HCT116 (cell line): ENCODE measurements at regions not wholly inside any gene's neighbourhood (a gene's known extent, or its start where the extent isn't known, plus 50 kb on each side); places are given as distances from the start of the nearest gene placed in this dataset.

ENCODE experiments used
- ATAC-seq: fragments of 200-7000 bp; cut with Tn5 transposase; 2 replicates; pipeline ENCODE4 v1.9.1; 2020; ENCODE audit warnings: mild to moderate bottlenecking, moderate library complexity
- BruUV-seq: library from RNA; stranded (reverse); fragments of 400-500 nt; replicated peaks from 2 replicates; lab custom pipeline; 2021; lab: Mats Ljungman, UMichigan
- CTCF ChIA-PET: fragments of 300-600 bp; sonication (Branson Sonifier 250); formaldehyde crosslinking; loops from one replicate; lab custom pipeline; 2021; ENCODE audit warnings: antibody characterized with exemption; lab: Charles Lee
- POLR2A ChIA-PET: fragments of 300-600, 350-600 bp; sonication (Branson Sonifier 250); formaldehyde crosslinking; loops from one replicate; lab custom pipeline; 2021; ENCODE audit warnings: antibody characterized with exemption; lab: Charles Lee
- RAD21 ChIA-PET, 2 experiments: fragments of 300-600 bp; sonication (Branson Sonifier 250); formaldehyde crosslinking; loops; one replicate each; lab custom pipeline; 2023; ENCODE audit warnings: low total read pairs in 2 of 2; ENCODE audit not compliant: uncharacterized antibody in 2 of 2, unreplicated experiment in 2 of 2, low non-redundant PET in 1 of 2; lab: Charles Lee
- DNase-seq: peaks from one replicate; pipeline ENCODE4 v3.0.0-alpha.2; 2010; ENCODE audit warnings: low read depth, low spot score
- H2AFZ ChIP-seq: fragments of 200-600 bp; shearing (Covaris generic), sonication (generic); 2 replicates; pipeline ENCODE4 v1.6.1; 2017; ENCODE audit warnings: low read depth, mixed run types, mixed read lengths, antibody characterized with exemption, low read length; ENCODE audit not compliant: poor library complexity, severe bottlenecking
- H3K27ac ChIP-seq: 2 replicates; pipeline ENCODE4 v1.5.1; 2012; ENCODE audit warnings: low read depth, low read length
- H3K27me3 ChIP-seq: fragments of 200-600 bp; sonication (generic); 2 replicates; pipeline ENCODE4 v1.6.1; 2016; ENCODE audit warnings: mixed run types, low read length, mixed read lengths; ENCODE audit not compliant: insufficient read depth
- H3K36me3 ChIP-seq, 2 experiments: fragments of 200-500 bp in 1 of 2; fragments of 200-600 bp in 1 of 2; sonication (Bioruptor generic) in 1 of 2; sonication (generic) in 1 of 2; 2 replicates each; pipeline versions ENCODE4 v1.5.1 to v1.6.1; 2014 to 2016; ENCODE audit warnings: low read length in 2 of 2, inconsistent platforms in 1 of 2, mixed read lengths in 1 of 2, mixed run types in 1 of 2; ENCODE audit not compliant: insufficient read depth in 2 of 2, control insufficient read depth in 1 of 2
- H3K4me1 ChIP-seq, 2 experiments: fragments of 200-600 bp in 1 of 2; sonication (generic) in 1 of 2; 2 replicates each; pipeline versions ENCODE4 v1.5.1 to v1.6.1; 2012 to 2017; ENCODE audit warnings: low read length in 2 of 2, inconsistent platforms in 1 of 2, mild to moderate bottlenecking in 1 of 2, mixed read lengths in 1 of 2, mixed run types in 1 of 2, moderate library complexity in 1 of 2; ENCODE audit not compliant: insufficient read depth in 2 of 2, control insufficient read depth in 1 of 2
- H3K4me2 ChIP-seq: fragments of 200-600 bp; sonication (generic); 2 replicates; pipeline ENCODE4 v1.6.1; 2017; ENCODE audit warnings: mixed run types, low read length, mixed read lengths
- H3K4me3 ChIP-seq, 2 experiments: fragments of 200-600 bp in 1 of 2; sonication (generic) in 1 of 2; replicated peaks in 1 of 2; 2 replicates each; pipeline ENCODE4 v1.5.1; 2011 to 2016; ENCODE audit warnings: low read length in 2 of 2, control low read depth in 1 of 2, low read depth in 1 of 2, mild to moderate bottlenecking in 1 of 2, mixed read lengths in 1 of 2, mixed run types in 1 of 2
- H3K79me2 ChIP-seq: fragments of 200-600 bp; sonication (generic); 2 replicates; pipeline ENCODE4 v1.6.1; 2017; ENCODE audit warnings: mild to moderate bottlenecking, mixed run types, low read length, moderate library complexity, mixed read lengths; ENCODE audit not compliant: insufficient read depth
- H3K9ac ChIP-seq: fragments of 200-600 bp; sonication (generic); 2 replicates; pipeline ENCODE4 v1.6.1; 2016; ENCODE audit warnings: low read length, mixed read lengths
- H3K9me2 ChIP-seq: fragments of 200-600 bp; sonication (generic), shearing (Covaris generic); 2 replicates; pipeline ENCODE4 v1.6.1; 2017; ENCODE audit warnings: mixed run types, mild to moderate bottlenecking, moderate library complexity; ENCODE audit not compliant: insufficient read depth
- H3K9me3 ChIP-seq, 2 experiments: fragments of 200-500 bp in 1 of 2; fragments of 200-600 bp in 1 of 2; sonication (Bioruptor generic) in 1 of 2; sonication (generic) in 1 of 2; 2 replicates each; pipeline ENCODE4 v1.6.1; 2014 to 2017; ENCODE audit warnings: low read length in 2 of 2, mixed read lengths in 2 of 2, inconsistent platforms in 1 of 2, low read depth in 1 of 2, mild to moderate bottlenecking in 1 of 2, mixed run types in 1 of 2, moderate library complexity in 1 of 2; ENCODE audit not compliant: control insufficient read depth in 1 of 2, insufficient read depth in 1 of 2
- H4K20me1 ChIP-seq: fragments of 200-600 bp; sonication (generic), shearing (Covaris generic); 2 replicates; pipeline ENCODE4 v1.6.1; 2017; ENCODE audit warnings: mixed run types, mild to moderate bottlenecking, moderate library complexity; ENCODE audit not compliant: insufficient read depth
- CBX3 ChIP-seq: IDR thresholded peaks from 2 replicates; pipeline ENCODE4 v1.6.1; 2012; ENCODE audit warnings: low read depth
- EGR1 ChIP-seq: IDR thresholded peaks from 2 replicates; pipeline ENCODE4 v1.6.1; 2012; ENCODE audit warnings: low read depth
- ELF1 ChIP-seq: IDR thresholded peaks from 2 replicates; pipeline ENCODE4 v1.6.1; 2012; ENCODE audit warnings: low read depth, borderline replicate concordance
- EZH2 ChIP-seq: fragments of 200-600 bp; sonication (generic); IDR thresholded peaks from 2 replicates; pipeline ENCODE4 v1.6.1; 2017; ENCODE audit warnings: antibody characterized with exemption, mixed run types
- EZH2phosphoT487 ChIP-seq: fragments of 200-600 bp; IDR thresholded peaks from 2 replicates; pipeline ENCODE4 v1.6.1; 2018; ENCODE audit warnings: antibody characterized with exemption, borderline replicate concordance
- FOSL1 ChIP-seq: IDR thresholded peaks from 2 replicates; pipeline ENCODE4 v1.6.1; 2012; ENCODE audit warnings: low read depth
- POLR2A ChIP-seq: IDR thresholded peaks from 2 replicates; pipeline ENCODE4 v1.7.0; 2011; ENCODE audit warnings: borderline replicate concordance; ENCODE audit not compliant: insufficient read depth, insufficient read length; ENCODE audit errors: extremely low read depth
- RAD21 ChIP-seq: IDR thresholded peaks from 2 replicates; pipeline ENCODE4 v1.6.1; 2012; ENCODE audit warnings: low read depth, mild to moderate bottlenecking
- SP1 ChIP-seq: IDR thresholded peaks from 2 replicates; pipeline ENCODE4 v1.6.1; 2012; ENCODE audit warnings: low read depth
- SRF ChIP-seq: IDR thresholded peaks from 2 replicates; pipeline ENCODE4 v1.6.1; 2012; ENCODE audit warnings: low read depth
- TCF7L2 ChIP-seq: IDR thresholded peaks from 2 replicates; pipeline ENCODE4 v1.7.0; 2011; ENCODE audit warnings: borderline replicate concordance, inconsistent platforms; ENCODE audit not compliant: insufficient read depth, insufficient read length; ENCODE audit errors: extremely low read depth
- YY1 ChIP-seq: IDR thresholded peaks from 2 replicates; pipeline ENCODE4 v1.6.1; 2011; ENCODE audit warnings: low read length, low read depth, moderate library complexity, mild to moderate bottlenecking; ENCODE audit not compliant: insufficient replicate concordance; ENCODE audit errors: extremely low read depth
- ZFX ChIP-seq: fragments of 450-650 bp; IDR thresholded peaks from 2 replicates; pipeline ENCODE4 v1.6.1; 2017
- ZNF274 ChIP-seq: fragments of 200-500 bp; sonication (Bioruptor generic); IDR thresholded peaks from 2 replicates; pipeline ENCODE4 v1.6.1; 2014; ENCODE audit warnings: mild to moderate bottlenecking, low read depth, low read length, inconsistent platforms
- intact Hi-C: fragments of 100-400 bp; cut with micrococcal nuclease; formaldehyde crosslinking; loops from 2 replicates; pipeline ENCODE4 v1.10.0; 2022
- TF ChIP-seq, protein P1 (sequence below), 3 experiments: fragments of 200-600 bp in 1 of 3; sonication (generic) in 1 of 3; IDR thresholded peaks in 2 of 3; conservative IDR thresholded peaks in 1 of 3; 2 replicates each; pipeline ENCODE4 v1.5.1; 2012 to 2017; ENCODE audit warnings: low read depth in 2 of 3, low read length in 2 of 3, antibody characterized with exemption in 1 of 3, borderline replicate concordance in 1 of 3, control low read depth in 1 of 3, mild to moderate bottlenecking in 1 of 3, mixed read lengths in 1 of 3, mixed run types in 1 of 3, moderate library complexity in 1 of 3; ENCODE audit not compliant: insufficient read depth in 1 of 3
- TF ChIP-seq, protein P2 (sequence below): IDR thresholded peaks from 2 replicates; pipeline ENCODE4 v1.6.1; 2012; ENCODE audit warnings: low read depth

DNA sequence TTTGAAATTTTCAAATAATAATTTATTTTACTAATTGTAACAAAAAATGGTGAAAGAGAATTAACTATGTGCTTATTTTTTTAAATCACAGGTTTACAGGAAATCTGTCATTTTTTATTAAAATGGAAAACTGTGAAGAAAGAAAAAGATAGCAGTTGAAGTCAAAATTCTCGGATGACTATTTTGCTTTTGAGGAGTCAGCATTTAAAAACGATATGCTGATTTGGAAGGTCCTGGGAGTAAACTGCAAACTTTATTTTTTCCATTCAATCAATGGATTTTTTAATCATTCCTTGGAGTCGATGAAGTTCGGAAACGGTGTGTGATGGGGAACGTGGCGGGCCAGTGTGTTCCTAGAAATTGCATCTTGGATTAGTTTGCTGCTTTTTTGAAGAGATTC is 258.9 kb upstream of the NAV3 start:
- H3K9ac ChIP-seq, result no peak overlapping the region
- no peak overlapping the region for H3K4me3 ChIP-seq
- no peaks in the 10 kb centered on the region for H3K36me3 ChIP-seq
- H3K79me2 ChIP-seq, result no peaks in the 10 kb centered on the region
- peaks cover 0 to 3% of the 10 kb centered on the region in 2 experiments; a peak in 1 of 4 replicates for H3K4me1 ChIP-seq
- ChIA-PET POLR2A (no interaction called here), CTCF (no interaction called here), RAD21 (no interaction called here)
- TF ChIP-seq, protein P1, sequence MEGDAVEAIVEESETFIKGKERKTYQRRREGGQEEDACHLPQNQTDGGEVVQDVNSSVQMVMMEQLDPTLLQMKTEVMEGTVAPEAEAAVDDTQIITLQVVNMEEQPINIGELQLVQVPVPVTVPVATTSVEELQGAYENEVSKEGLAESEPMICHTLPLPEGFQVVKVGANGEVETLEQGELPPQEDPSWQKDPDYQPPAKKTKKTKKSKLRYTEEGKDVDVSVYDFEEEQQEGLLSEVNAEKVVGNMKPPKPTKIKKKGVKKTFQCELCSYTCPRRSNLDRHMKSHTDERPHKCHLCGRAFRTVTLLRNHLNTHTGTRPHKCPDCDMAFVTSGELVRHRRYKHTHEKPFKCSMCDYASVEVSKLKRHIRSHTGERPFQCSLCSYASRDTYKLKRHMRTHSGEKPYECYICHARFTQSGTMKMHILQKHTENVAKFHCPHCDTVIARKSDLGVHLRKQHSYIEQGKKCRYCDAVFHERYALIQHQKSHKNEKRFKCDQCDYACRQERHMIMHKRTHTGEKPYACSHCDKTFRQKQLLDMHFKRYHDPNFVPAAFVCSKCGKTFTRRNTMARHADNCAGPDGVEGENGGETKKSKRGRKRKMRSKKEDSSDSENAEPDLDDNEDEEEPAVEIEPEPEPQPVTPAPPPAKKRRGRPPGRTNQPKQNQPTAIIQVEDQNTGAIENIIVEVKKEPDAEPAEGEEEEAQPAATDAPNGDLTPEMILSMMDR (IDR thresholded peaks at IDR 0.05 in 2 of 3, conservative IDR thresholded peaks at IDR 0.05 in 1 of 3; ENCODE audit: borderline replicate concordance in 1 of 3, insufficient read depth in 1 of 3, low read depth in 2 of 3, low read length in 2 of 3), result no peak
- TF ChIP-seq YY1 (no peak), EZH2 (no peak)
- DNase-seq, result no peak
- no peak overlapping the region for H3K4me2 ChIP-seq
- no peak overlapping the region for H3K27ac ChIP-seq
- intact Hi-C loops, result no loop called here
- H4K20me1 ChIP-seq, result no peaks in the 10 kb centered on the region
- H3K27me3 ChIP-seq, result no peaks in the 10 kb centered on the region
- BruUV-seq, result no TSS peak
- ATAC-seq, result no peak
- H2AFZ ChIP-seq, result no peak overlapping the region
- H3K9me2 ChIP-seq, result no peaks in the 10 kb centered on the region
- H3K9me3 ChIP-seq, result no peaks in the 10 kb centered on the region

DNA sequence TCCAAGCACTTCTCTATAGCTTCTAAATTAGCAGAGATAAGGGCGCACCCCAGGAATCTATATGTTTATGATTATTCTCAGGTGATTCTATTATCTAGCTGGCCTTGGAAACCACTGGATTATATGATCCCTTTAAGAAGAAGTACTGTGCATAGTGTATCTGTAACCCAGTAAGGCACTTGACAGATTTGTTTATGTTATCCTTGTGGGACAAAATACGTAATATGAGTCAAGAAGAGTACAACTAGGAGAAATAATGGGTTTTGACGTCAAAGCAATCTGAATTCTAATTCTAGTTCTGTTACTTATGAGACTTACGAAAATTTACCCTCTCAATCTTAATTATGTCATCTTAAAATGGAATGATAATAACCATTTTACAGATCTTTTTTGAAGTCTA is 259.6 kb upstream of the NAV3 start:
- Histone ChIP-seq H2AFZ (no peak overlapping the region), H3K9me2 (no peaks in the 10 kb centered on the region), H3K27me3 (no peaks in the 10 kb centered on the region), H3K9me3 (no peaks in the 10 kb centered on the region), H3K36me3 (no peaks in the 10 kb centered on the region), H3K79me2 (no peaks in the 10 kb centered on the region), H3K4me2 (no peak overlapping the region), H3K4me3 (no peak overlapping the region), H4K20me1 (no peaks in the 10 kb centered on the region), H3K27ac (no peak overlapping the region), H3K4me1 (peaks cover 0 to 3% of the 10 kb centered on the region in 2 experiments; a peak in 1 of 4 replicates), H3K9ac (no peak overlapping the region)
- intact Hi-C loops, result no loop called here
- ATAC-seq (no peak), DNase-seq (no peak)
- POLR2A ChIA-PET, result no interaction called here
- RAD21 ChIA-PET, result no interaction called here
- no TSS peak for BruUV-seq
- no peak for TF ChIP-seq RAD21
- no peak for TF ChIP-seq ZNF274
- TF ChIP-seq FOSL1, result no peak
- no peak for TF ChIP-seq CBX3
- TF ChIP-seq, protein P2, sequence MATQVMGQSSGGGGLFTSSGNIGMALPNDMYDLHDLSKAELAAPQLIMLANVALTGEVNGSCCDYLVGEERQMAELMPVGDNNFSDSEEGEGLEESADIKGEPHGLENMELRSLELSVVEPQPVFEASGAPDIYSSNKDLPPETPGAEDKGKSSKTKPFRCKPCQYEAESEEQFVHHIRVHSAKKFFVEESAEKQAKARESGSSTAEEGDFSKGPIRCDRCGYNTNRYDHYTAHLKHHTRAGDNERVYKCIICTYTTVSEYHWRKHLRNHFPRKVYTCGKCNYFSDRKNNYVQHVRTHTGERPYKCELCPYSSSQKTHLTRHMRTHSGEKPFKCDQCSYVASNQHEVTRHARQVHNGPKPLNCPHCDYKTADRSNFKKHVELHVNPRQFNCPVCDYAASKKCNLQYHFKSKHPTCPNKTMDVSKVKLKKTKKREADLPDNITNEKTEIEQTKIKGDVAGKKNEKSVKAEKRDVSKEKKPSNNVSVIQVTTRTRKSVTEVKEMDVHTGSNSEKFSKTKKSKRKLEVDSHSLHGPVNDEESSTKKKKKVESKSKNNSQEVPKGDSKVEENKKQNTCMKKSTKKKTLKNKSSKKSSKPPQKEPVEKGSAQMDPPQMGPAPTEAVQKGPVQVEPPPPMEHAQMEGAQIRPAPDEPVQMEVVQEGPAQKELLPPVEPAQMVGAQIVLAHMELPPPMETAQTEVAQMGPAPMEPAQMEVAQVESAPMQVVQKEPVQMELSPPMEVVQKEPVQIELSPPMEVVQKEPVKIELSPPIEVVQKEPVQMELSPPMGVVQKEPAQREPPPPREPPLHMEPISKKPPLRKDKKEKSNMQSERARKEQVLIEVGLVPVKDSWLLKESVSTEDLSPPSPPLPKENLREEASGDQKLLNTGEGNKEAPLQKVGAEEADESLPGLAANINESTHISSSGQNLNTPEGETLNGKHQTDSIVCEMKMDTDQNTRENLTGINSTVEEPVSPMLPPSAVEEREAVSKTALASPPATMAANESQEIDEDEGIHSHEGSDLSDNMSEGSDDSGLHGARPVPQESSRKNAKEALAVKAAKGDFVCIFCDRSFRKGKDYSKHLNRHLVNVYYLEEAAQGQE, result no peak
- TF ChIP-seq EZH2phosphoT487, result no peak
- TF ChIP-seq ELF1, result no peak
- no peak for TF ChIP-seq EGR1
- no peak for TF ChIP-seq POLR2A
- TF ChIP-seq TCF7L2, result no peak
- no peak for TF ChIP-seq YY1
- TF ChIP-seq SP1, result no peak
- no peak for TF ChIP-seq ZFX
- TF ChIP-seq SRF, result no peak
- CTCF ChIA-PET, result no interaction called here
